Activated T-helper 1 cell treated with anti-CD3 and anti-CD28 coated beads, Interleukin-2, amount 50 U/mL, for 16 hours (primary cell): ENCODE measurements at regions not wholly inside any gene's neighbourhood (a gene's known extent, or its start where the extent isn't known, plus 50 kb on each side); places are given as distances from the start of the nearest gene placed in this dataset.

ENCODE experiments used
- DNase-seq, 2 donors: peaks; one replicate each; pipeline ENCODE4 v3.0.0-alpha.2; 2020; ENCODE audit warnings: low read depth in 1 of 2, low spot score in 1 of 2

- DNase-seq = no peak
Measured at GRCh38 chr17:17398188-17398942, 78.4 kb upstream of the MED9 start.

DNA sequence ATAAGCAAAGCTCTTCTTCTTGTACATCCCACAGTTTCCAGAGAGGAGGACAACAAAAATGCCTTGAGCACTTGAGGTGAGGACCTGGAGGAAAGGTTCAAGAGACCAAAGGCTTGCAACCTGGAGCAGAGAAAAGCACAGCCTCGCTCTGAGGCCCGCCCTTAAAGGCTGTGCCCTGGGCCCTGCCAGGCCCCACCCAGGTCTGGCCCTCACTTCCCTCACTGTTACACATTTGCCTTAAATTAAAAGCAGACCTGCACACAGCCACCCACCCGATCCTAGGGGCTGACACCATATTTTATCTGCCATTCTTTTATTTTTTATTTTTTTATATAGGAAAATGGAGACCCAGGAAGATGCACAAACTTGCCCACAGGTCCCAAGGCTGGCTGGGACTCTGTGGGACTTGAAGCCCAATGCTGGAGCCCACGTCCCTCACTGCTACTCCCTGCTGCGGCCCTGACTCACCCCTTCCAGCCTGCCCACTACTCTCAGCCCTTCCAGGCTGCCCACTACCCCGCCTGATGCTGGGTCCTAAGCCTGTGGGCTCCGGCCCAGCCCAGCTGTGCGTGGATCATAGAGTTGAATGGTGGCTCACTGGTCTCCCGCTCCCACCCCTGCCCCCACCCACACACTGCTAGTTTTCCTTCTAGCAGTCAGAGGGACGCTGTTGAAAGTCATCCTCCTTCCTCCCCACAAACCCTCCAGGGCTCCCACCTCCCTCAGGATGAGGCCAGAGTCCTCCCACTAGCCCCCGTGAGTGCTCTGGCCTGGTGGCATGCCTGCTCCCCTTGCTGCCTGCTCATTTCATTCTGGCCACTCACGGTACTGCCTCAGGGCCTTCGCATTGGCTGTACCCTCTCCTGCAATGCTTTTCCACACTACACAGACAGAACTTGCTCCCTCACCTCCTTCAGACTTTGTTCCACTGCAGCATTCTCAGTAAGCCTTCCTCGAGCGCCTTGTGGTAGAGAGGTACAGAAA lies 77.6 kb upstream of the MED9 start:
- DNase-seq = no peak

- DNase-seq = no peak
Measured at GRCh38 chr17:17400070-17400469, 76.7 kb upstream of the MED9 start.

DNA sequence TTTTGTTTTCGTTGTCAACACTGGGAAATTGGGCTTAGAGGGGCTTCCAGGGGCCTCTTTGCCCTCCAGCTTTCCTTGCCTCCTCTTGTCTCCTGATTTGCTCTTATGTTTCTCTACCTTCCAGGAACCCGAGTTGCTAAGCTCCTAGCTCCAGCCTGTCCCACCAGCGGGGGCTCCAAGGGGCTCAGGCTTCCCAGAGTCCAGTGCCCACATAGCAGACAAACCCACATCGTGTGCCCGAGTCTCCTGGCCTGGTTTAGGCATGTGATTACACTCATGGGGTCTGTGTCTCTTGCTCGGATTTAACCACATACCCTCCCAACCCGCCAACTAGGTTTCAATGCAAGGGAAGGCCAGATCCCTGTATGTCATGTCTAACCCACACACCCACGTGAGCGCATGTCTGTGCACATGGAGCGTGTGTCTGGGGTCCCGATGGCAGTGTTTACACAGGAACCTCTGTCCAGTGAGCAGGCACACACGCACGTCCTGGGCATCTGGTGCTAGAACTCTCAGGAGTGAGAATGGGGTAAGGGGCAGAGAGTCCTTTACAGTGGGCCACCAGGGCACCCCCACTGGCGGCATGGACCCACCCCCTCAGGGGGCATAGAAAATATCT lies 76.1 kb upstream of the MED9 start:
- DNase-seq = no peak

GRCh38 chr17:17401271-17401781 lies 75.5 kb upstream of the MED9 start:
- no peak for DNase-seq

DNA sequence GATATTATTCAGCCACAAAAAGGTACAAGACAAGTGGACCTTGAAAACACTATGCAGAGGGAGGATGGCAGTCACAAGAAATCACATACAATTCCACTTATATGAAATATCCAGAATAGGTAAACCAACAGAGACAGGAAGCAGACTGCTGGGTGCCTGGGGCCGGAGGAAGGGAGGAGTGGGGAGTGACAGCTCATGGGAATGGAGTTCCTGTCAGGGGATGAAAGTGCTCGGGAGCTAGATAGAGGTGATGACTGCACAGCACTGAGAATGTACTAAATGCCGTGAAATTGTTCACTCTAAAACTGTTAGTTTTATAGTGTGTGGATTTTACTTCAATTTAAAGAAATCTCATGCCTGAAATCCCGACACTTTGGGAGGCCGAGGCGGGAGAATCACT lies 74.2 kb upstream of the MED9 start:
- no peak for DNase-seq

- no peak for DNase-seq
Measured at GRCh38 chr17:17403065-17403464, 73.7 kb upstream of the MED9 start.

GRCh38 chr17:17403899-17404576 lies 72.8 kb upstream of the MED9 start:
- DNase-seq = peak; percentile 16 to 32

DNA sequence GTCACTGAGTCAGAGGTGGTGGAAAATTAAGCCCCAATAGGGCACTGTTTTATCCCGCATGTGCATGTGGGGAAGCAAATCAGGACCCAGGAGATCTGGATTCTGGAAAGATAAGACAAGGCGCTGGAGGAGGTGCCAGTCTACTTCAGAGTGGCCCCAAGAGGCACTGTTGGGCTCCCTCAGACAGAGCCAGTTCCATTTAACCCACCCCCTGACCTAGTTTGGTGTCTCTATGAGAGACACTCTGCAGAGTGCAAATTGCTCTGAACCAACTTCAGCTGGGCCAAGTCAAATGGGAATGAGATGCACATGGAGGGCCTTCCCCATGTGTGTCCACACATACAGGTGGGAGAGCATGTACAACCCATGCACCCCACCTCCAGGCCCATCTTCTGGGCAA lies 71.1 kb upstream of the MED9 start:
- no peak for DNase-seq

DNA sequence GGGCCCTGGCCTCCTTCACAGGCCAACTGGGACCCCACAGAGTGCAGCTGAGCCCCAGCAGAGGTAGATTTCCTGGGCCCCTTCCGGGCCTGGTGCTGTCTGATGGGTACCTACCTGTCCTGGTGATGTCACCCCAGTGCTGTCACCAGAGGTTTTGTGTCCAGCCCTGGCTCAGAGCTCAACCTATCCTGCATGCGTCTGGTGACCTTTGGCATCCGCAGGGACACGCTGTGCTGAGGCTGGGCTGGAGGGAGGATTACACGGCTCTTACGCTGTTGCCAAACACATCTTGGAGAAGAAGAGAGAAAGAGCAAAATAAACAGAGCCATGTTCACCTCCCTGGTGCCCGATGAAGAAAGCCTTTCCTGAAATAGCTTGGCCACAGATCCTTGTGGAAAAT lies 70.6 kb upstream of the MED9 start:
- no peak for DNase-seq

GRCh38 chr17:17408236-17408794 lies 68.5 kb upstream of the MED9 start:
- no peak for DNase-seq

- no peak for DNase-seq
Measured at GRCh38 chr17:17410357-17410756, 66.4 kb upstream of the MED9 start.

DNA sequence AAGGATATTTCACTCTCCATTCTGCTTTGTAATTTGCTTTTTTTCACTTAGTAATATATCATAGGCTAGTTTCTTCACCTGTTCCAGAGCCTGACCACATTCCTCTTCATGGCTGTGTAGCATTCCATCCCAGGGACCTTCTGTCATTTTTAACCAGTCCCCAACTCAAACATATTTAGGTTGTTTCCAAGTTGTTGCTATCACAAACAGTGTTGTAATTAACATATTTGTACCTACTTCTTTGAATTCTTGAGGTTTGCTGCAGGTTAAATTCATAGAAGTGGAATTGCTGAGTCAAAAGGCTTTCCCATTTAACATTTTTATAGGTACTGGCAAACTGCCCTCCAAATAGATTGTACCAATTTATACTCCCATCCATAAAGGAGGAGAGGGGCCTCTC lies 65.1 kb upstream of the MED9 start:
- DNase-seq = no peak

- no peak for DNase-seq
Measured at GRCh38 chr17:17412326-17412725, 64.5 kb upstream of the MED9 start.

- DNase-seq = no peak
Measured at GRCh38 chr17:17413215-17413792, 63.5 kb upstream of the MED9 start.

- no peak for DNase-seq
Measured at GRCh38 chr17:17413821-17414220, 63.0 kb upstream of the MED9 start.

DNA sequence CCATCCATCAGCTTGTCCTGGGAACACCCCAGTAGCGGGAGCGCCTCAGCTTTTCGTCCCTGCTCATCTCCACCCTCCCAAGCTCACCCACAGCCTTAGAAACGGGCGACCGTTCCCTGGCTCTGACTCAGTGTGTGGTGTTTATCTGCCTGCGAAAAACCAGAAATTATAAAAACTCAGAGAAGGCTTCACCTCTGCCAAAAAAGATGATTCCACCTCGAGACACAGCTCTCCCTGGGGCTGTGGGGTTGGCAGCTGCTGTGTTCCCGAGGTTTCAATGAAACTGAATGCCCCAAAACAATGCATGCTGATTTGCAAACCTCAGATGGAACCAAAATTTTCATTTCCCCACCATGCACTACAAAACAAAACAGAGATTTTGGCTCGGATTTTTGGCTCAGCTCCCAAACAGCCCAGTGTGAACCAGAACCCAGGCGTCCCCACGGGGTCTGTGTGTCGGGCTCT lies 62.4 kb upstream of the MED9 start:
- DNase-seq = no peak

DNA sequence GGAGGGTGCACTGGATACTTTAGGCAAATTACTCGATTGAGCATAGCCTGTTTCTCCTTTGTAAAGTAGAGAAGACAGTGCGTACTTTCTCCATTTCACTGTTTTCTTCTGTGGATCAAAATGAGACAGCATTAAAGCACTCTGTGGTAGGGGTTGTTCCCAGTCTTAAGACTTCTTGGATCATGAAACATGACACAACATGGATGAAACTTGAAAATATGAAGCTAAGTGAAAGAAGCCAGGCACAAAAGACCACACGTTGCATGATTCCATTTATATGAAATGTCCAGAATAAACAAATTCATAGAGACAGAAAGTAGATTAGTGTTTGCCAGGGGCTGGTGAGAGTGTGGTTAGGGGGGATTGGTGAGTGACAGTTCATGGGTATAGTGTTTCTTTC lies 61.8 kb upstream of the MED9 start:
- no peak for DNase-seq

DNA sequence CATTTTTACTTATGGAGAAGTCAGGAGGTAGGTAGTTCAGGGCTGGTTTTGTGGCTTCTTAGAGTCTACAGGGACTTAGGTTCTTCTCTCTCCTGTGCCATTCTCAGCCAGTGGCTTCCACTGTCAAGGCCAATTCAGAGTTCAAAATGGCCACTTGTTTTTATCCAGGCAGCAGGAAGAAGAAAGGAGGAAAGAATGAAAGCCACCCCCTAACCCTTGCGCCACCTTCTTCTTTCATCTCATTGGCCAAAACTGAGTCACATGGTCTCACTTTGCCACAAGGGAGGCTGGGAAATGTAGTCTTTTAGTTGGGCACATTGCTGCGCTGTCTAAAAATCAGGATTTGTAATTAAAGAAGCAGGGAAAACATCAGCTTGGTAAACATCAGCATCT lies 60.8 kb upstream of the MED9 start:
- DNase-seq = no peak
